ENCODE measurements at regions not wholly inside any gene's neighbourhood (a gene's known extent, or its start where the extent isn't known, plus 50 kb on each side); places are given as distances from the start of the nearest gene placed in this dataset.

GRCh38 chr16:73737637-73738036 is 559.0 kb upstream of the PSMD7 start:
- H3K4me1 ChIP-seq (ENCODE audit: control insufficient read depth, low read length), result no peaks in the 10 kb centered on the region
- H4K20me1 ChIP-seq (ENCODE audit: control insufficient read depth, insufficient read depth, low read depth, low read length), result no peaks in the 10 kb centered on the region
- no peaks in the 10 kb centered on the region for H3K36me3 ChIP-seq (ENCODE audit: control insufficient read depth, low read length)
- no peak overlapping the region for H3K27ac ChIP-seq (ENCODE audit: low read depth, low read length)
- H3K79me2 ChIP-seq (ENCODE audit: control insufficient read depth, low read length), result no peaks in the 10 kb centered on the region
- H3K9me2 ChIP-seq (replicated peaks; ENCODE audit: control insufficient read depth, low read length), result no peaks in the 10 kb centered on the region
- H3K4me3 ChIP-seq (ENCODE audit: low read length), result no peak overlapping the region
- no peak overlapping the region for H3K4me2 ChIP-seq (ENCODE audit: low read length)
- no peaks in the 10 kb centered on the region for H3K27me3 ChIP-seq (ENCODE audit: control insufficient read depth, low read length)
- no peaks in the 10 kb centered on the region for H3F3A ChIP-seq (ENCODE audit: control insufficient read depth, insufficient read depth)
- TF ChIP-seq, protein P1, sequence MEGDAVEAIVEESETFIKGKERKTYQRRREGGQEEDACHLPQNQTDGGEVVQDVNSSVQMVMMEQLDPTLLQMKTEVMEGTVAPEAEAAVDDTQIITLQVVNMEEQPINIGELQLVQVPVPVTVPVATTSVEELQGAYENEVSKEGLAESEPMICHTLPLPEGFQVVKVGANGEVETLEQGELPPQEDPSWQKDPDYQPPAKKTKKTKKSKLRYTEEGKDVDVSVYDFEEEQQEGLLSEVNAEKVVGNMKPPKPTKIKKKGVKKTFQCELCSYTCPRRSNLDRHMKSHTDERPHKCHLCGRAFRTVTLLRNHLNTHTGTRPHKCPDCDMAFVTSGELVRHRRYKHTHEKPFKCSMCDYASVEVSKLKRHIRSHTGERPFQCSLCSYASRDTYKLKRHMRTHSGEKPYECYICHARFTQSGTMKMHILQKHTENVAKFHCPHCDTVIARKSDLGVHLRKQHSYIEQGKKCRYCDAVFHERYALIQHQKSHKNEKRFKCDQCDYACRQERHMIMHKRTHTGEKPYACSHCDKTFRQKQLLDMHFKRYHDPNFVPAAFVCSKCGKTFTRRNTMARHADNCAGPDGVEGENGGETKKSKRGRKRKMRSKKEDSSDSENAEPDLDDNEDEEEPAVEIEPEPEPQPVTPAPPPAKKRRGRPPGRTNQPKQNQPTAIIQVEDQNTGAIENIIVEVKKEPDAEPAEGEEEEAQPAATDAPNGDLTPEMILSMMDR (IDR thresholded peaks at IDR 0.05; ENCODE audit: low read depth, low read length, poor library complexity, severe bottlenecking), result no peak
- no peaks in the 10 kb centered on the region for H3K9me3 ChIP-seq (ENCODE audit: control insufficient read depth, insufficient read depth, low read length)

DNA sequence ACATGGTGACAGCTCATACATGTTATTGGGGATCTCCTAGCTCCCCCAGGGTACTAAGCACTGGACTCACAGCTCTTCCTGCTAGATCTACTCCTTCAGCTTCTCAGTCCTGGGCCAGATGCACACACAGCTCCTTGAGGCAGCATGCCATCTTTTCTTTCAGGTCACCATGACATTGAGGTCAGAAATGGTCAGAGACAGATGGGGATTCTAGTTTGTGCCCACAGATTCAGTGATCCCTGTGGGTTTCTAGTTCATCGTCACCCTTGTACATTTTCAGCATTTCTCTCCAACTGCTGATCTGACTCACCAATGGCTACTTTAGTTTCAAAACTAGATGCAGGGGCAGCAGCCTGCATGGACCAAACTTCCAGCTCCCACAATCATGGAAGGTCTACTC is 560.7 kb upstream of the PSMD7 start:
- H3K36me3 ChIP-seq (ENCODE audit: control insufficient read depth, low read length), result no peaks in the 10 kb centered on the region

GRCh38 chr16:73735018-73735417 is 561.6 kb upstream of the PSMD7 start:
- Histone ChIP-seq H4K20me1 (ENCODE audit: control insufficient read depth, insufficient read depth, low read depth, low read length) (no peaks in the 10 kb centered on the region), H3K27me3 (ENCODE audit: control insufficient read depth, low read length) (no peaks in the 10 kb centered on the region), H3K9me3 (ENCODE audit: control insufficient read depth, insufficient read depth, low read length) (no peaks in the 10 kb centered on the region), H3K27ac (ENCODE audit: low read depth, low read length) (no peak overlapping the region), H3F3A (ENCODE audit: control insufficient read depth, insufficient read depth) (no peaks in the 10 kb centered on the region), H3K4me2 (ENCODE audit: low read length) (no peak overlapping the region), H3K36me3 (ENCODE audit: control insufficient read depth, low read length) (no peaks in the 10 kb centered on the region), H3K4me3 (ENCODE audit: low read length) (no peak overlapping the region), H3K4me1 (ENCODE audit: control insufficient read depth, low read length) (no peaks in the 10 kb centered on the region), H3K9me2 (replicated peaks; ENCODE audit: control insufficient read depth, low read length) (no peaks in the 10 kb centered on the region), H3K79me2 (ENCODE audit: control insufficient read depth, low read length) (no peaks in the 10 kb centered on the region)
- TF ChIP-seq, protein P1 (IDR thresholded peaks at IDR 0.05; ENCODE audit: low read depth, low read length, poor library complexity, severe bottlenecking), result no peak
- no peak for TF ChIP-seq EZH2phosphoT487 (IDR thresholded peaks at IDR 0.05; ENCODE audit: borderline replicate concordance, low read length)

More for the DNA sequence above, 560.7 kb upstream of the PSMD7 start:
- TF ChIP-seq, protein P1 (IDR thresholded peaks at IDR 0.05; ENCODE audit: low read depth, low read length, poor library complexity, severe bottlenecking), result no peak
- no peak for TF ChIP-seq EZH2phosphoT487 (IDR thresholded peaks at IDR 0.05; ENCODE audit: borderline replicate concordance, low read length)
- Histone ChIP-seq H3K4me1 (ENCODE audit: control insufficient read depth, low read length) (no peaks in the 10 kb centered on the region), H4K20me1 (ENCODE audit: control insufficient read depth, insufficient read depth, low read depth, low read length) (no peaks in the 10 kb centered on the region), H3K9me2 (replicated peaks; ENCODE audit: control insufficient read depth, low read length) (no peaks in the 10 kb centered on the region), H3K9me3 (ENCODE audit: control insufficient read depth, insufficient read depth, low read length) (no peaks in the 10 kb centered on the region), H3K4me2 (ENCODE audit: low read length) (no peak overlapping the region), H3K4me3 (ENCODE audit: low read length) (no peak overlapping the region), H3K27ac (ENCODE audit: low read depth, low read length) (no peak overlapping the region), H3K27me3 (ENCODE audit: control insufficient read depth, low read length) (no peaks in the 10 kb centered on the region), H3F3A (ENCODE audit: control insufficient read depth, insufficient read depth) (no peaks in the 10 kb centered on the region), H3K79me2 (ENCODE audit: control insufficient read depth, low read length) (no peaks in the 10 kb centered on the region)

GRCh38 chr16:73732681-73733080 is 563.9 kb upstream of the PSMD7 start:
- no peaks in the 10 kb centered on the region for H3K36me3 ChIP-seq (ENCODE audit: control insufficient read depth, low read length)

More at GRCh38 chr16:73732681-73733080, 563.9 kb upstream of the PSMD7 start:
- H3F3A ChIP-seq (ENCODE audit: control insufficient read depth, insufficient read depth), result no peaks in the 10 kb centered on the region
- H3K4me1 ChIP-seq (ENCODE audit: control insufficient read depth, low read length), result no peaks in the 10 kb centered on the region
- H3K4me3 ChIP-seq (ENCODE audit: low read length), result no peak overlapping the region
- H3K27me3 ChIP-seq (ENCODE audit: control insufficient read depth, low read length), result no peaks in the 10 kb centered on the region
- H3K4me2 ChIP-seq (ENCODE audit: low read length), result no peak overlapping the region
- TF ChIP-seq EZH2phosphoT487 (IDR thresholded peaks at IDR 0.05; ENCODE audit: borderline replicate concordance, low read length), result no peak
- TF ChIP-seq, protein P1 (IDR thresholded peaks at IDR 0.05; ENCODE audit: low read depth, low read length, poor library complexity, severe bottlenecking), result no peak
- no peak overlapping the region for H3K27ac ChIP-seq (ENCODE audit: low read depth, low read length)
- no peaks in the 10 kb centered on the region for H3K79me2 ChIP-seq (ENCODE audit: control insufficient read depth, low read length)
- no peaks in the 10 kb centered on the region for H3K9me2 ChIP-seq (replicated peaks; ENCODE audit: control insufficient read depth, low read length)
- no peaks in the 10 kb centered on the region for H3K9me3 ChIP-seq (ENCODE audit: control insufficient read depth, insufficient read depth, low read length)
- no peaks in the 10 kb centered on the region for H4K20me1 ChIP-seq (ENCODE audit: control insufficient read depth, insufficient read depth, low read depth, low read length)

Measured in DOHH2 (cell line).